Peyer's patch (tissue), 4 donors: ENCODE measurements at regions not wholly inside any gene's neighbourhood (a gene's known extent, or its start where the extent isn't known, plus 50 kb on each side); places are given as distances from the start of the nearest gene placed in this dataset.

ENCODE experiments used
- DNase-seq, 3 donors: peaks; one replicate each; pipeline ENCODE4 v3.0.0-alpha.2; 2017 to 2019
- H3K27ac ChIP-seq, 4 donors: fragments of 200-600 bp; sonication (generic); one replicate each; pipeline ENCODE4 v1.5.1; 2016 to 2019
- H3K27me3 ChIP-seq, 2 donors: fragments of 200-600 bp; sonication (generic); one replicate each; pipeline ENCODE4 v1.5.1; 2019
- H3K36me3 ChIP-seq, 3 donors: fragments of 200-600 bp; sonication (generic); one replicate each; pipeline ENCODE4 v1.5.1; 2016 to 2019
- H3K4me1 ChIP-seq, 4 donors: fragments of 200-600 bp; sonication (generic); one replicate each; pipeline ENCODE4 v1.5.1; 2016 to 2019
- H3K4me3 ChIP-seq, 4 donors: fragments of 200-600 bp; sonication (generic); 1 replicate in 3 of 4; 2 replicates in 1 of 4; pipeline ENCODE4 v1.5.1; 2016 to 2019; ENCODE audit warnings: mild to moderate bottlenecking in 1 of 4
- H3K9me3 ChIP-seq, 4 donors: fragments of 200-600 bp; sonication (generic); one replicate each; pipeline ENCODE4 v1.5.1; 2016 to 2019; ENCODE audit warnings: mild to moderate bottlenecking in 1 of 4
- CTCF ChIP-seq, 6 experiments: fragments of 450-650 bp in 4 of 6; fragments of 200-600 bp in 2 of 6; sonication (generic) in 1 of 6; IDR thresholded peaks; one replicate each; pipeline ENCODE4 v1.5.1; 2017 to 2019; ENCODE audit warnings: antibody characterized with exemption in 6 of 6, mild to moderate bottlenecking in 3 of 6, moderate library complexity in 1 of 6
- POLR2A ChIP-seq, 2 donors: fragments of 450-650 bp; IDR thresholded peaks; one replicate each; pipeline ENCODE4 v1.5.1; 2017; ENCODE audit warnings: antibody characterized with exemption in 2 of 2, mild to moderate bottlenecking in 2 of 2, moderate library complexity in 2 of 2

GRCh38 chr4:153068751-153069150 is 132.6 kb downstream of the FHDC1 start:
- no peaks in the 10 kb centered on the region for H3K9me3 ChIP-seq
- peaks cover 0 to 27% (median 0%) of the 10 kb centered on the region in 4 donors for H3K4me1 ChIP-seq
- H3K36me3 ChIP-seq: no peaks in the 10 kb centered on the region
- TF ChIP-seq CTCF (IDR thresholded peaks at IDR 0.05) (no peak), POLR2A (IDR thresholded peaks at IDR 0.05) (no peak)
- no peak overlapping the region for H3K4me3 ChIP-seq
- no peaks in the 10 kb centered on the region for H3K27me3 ChIP-seq
- DNase-seq: no peak
- H3K27ac ChIP-seq: no peak overlapping the region

- Histone ChIP-seq H3K4me1 (peaks cover 0 to 3% (median 0%) of the 10 kb centered on the region in 4 donors), H3K9me3 (no peaks in the 10 kb centered on the region), H3K27ac (no peak overlapping the region), H3K27me3 (no peaks in the 10 kb centered on the region), H3K4me3 (no peak overlapping the region), H3K36me3 (no peaks in the 10 kb centered on the region)
- no peak for DNase-seq
- no peak for TF ChIP-seq POLR2A (IDR thresholded peaks at IDR 0.05)
- no peak for TF ChIP-seq CTCF (IDR thresholded peaks at IDR 0.05)
These were observed 132.2 kb upstream of the TRIM2 start for GRCh38 chr4:153071958-153072598.

GRCh38 chr4:153072661-153073060 is 131.6 kb upstream of the TRIM2 start:
- no peaks in the 10 kb centered on the region for H3K4me1 ChIP-seq
- TF ChIP-seq POLR2A (IDR thresholded peaks at IDR 0.05) (no peak), CTCF (IDR thresholded peaks at IDR 0.05) (no peak)
- no peaks in the 10 kb centered on the region for H3K9me3 ChIP-seq
- no peak overlapping the region for H3K4me3 ChIP-seq
- no peaks in the 10 kb centered on the region for H3K36me3 ChIP-seq
- DNase-seq: no peak
- no peak overlapping the region for H3K27ac ChIP-seq
- no peaks in the 10 kb centered on the region for H3K27me3 ChIP-seq

GRCh38 chr4:153074486-153074885 is 129.8 kb upstream of the TRIM2 start:
- Histone ChIP-seq H3K36me3 (no peaks in the 10 kb centered on the region), H3K9me3 (no peaks in the 10 kb centered on the region), H3K27ac (no peak overlapping the region), H3K4me1 (no peaks in the 10 kb centered on the region), H3K27me3 (no peaks in the 10 kb centered on the region), H3K4me3 (no peak overlapping the region)
- no peak for DNase-seq
- TF ChIP-seq POLR2A (IDR thresholded peaks at IDR 0.05) (no peak), CTCF (IDR thresholded peaks at IDR 0.05) (no peak)

GRCh38 chr4:153074936-153075630 is 129.2 kb upstream of the TRIM2 start:
- Histone ChIP-seq H3K9me3 (no peaks in the 10 kb centered on the region), H3K27me3 (no peaks in the 10 kb centered on the region), H3K27ac (no peak overlapping the region), H3K4me1 (no peaks in the 10 kb centered on the region), H3K36me3 (no peaks in the 10 kb centered on the region), H3K4me3 (no peak overlapping the region)
- DNase-seq: no peak
- TF ChIP-seq POLR2A (IDR thresholded peaks at IDR 0.05) (no peak), CTCF (IDR thresholded peaks at IDR 0.05) (no peak)
